NCI-H2107 (cell line): ENCODE measurements at regions not wholly inside any gene's neighbourhood (a gene's known extent, or its start where the extent isn't known, plus 50 kb on each side); places are given as distances from the start of the nearest gene placed in this dataset.
"Not testable (repeated sequence)": the region's sequence is repeated elsewhere in the genome, so short reads cannot be mapped to it uniquely, and the experiment has no call there.

Source experiments
- DNase-seq: peaks from one replicate; lab custom pipeline; 2025; lab: John Stamatoyannopoulos, UW

GRCh38 chr4:25981749-25982148, 67.7 kb downstream of the SMIM20 start:
- no peak for DNase-seq

DNA sequence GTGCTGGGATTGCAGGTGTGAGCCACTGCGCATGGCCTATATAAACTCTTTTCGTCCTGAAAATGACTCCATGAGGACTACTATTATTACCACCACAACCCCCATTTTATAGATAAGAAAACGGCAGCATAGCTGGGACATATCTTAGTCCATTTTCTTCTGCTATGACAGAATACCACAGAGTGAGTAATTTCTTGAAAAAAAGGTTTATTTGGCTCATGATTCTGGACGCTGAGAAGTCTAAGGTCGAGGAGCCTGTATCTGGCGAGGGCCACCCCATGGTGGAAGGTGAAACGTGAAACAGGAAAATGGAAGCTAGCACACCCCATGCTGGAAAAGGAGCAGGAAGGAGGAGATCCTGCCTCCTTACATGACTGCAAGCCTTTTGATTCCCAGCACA, 68.9 kb downstream of the SMIM20 start:
- DNase-seq: no peak

- DNase-seq: no peak
Observed at GRCh38 chr4:25984266-25984665, 70.2 kb downstream of the SMIM20 start.

DNA sequence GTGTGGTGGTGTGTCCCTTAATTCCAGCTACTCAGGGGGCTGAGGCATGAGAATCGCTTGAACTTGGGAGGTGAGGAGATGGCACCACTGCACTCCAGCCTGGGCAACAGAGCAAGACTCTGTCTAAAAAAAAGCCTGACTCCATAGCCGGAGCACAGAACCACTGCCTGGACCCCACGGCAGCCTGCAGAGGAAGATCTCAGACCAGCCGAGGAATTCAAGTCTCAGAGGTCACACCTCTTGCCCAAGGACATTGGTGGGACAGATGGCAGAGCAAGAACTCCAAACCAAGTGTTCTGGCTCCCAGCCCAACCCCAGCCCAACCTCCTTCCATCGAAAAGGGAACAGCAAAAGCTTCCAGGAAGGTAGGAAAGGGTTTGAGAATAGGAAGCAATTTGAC, 70.8 kb downstream of the SMIM20 start:
- DNase-seq: no peak

DNA sequence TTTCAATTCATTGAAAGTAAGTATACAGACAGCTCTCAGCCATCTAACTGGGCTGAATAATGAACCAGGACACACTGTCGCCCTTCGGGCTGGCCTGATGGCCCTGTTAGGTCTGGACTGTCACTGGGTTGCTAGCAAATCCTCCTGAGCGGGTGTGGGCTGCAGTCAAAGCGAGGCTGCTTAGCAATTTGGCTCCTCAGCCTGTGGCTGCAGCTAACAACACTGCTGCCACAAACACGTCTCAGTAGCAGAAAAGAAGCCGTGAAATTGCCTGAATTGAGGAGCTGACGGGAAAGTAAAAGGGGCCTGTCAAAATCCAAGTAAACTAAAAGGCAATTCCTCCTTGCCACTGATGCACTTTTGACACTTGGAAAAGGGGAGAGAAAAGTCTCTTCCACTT, 72.8 kb downstream of the SMIM20 start:
- DNase-seq: no peak

DNA sequence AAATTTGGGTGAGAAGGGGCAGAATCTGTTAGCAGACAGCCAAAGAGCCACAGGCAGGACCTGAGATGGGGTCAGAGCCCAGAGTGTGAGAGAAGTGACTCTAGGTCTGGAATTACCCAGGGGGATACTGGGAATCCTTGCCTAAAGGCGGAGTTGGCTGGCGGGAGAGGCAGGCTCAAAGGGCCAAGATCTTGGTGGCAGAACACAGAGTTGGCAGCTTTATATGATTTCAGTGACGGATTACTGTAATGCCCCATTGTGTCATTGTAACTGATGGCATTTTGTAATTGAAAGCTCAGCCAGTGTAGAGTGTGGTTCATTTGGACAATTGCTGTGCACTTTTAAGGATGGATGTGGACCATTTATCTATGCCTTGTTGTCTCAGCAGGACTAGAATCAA, 77.3 kb downstream of the SMIM20 start:
- no peak for DNase-seq

- DNase-seq: no peak
Observed at GRCh38 chr4:25993395-25994185, 79.6 kb downstream of the SMIM20 start.

DNA sequence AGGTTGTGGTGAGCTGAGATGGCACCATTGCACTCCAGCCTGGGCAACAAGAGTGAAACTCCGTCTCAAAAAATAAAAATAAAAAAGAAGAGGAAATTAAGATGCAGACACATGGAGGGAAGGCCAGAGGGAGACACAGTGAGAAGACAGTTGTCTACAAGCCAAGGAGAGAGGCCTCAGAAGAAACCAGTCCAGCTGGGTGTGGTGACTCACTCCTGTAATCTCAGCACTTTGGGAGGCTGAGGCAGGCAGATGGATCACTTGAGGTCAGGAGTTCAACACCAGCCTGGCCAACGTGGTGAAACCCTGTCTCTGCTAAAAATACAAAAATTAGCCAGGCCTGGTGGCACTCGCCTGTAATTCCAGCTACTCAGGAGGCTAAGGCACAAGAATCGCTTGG, 80.6 kb downstream of the SMIM20 start:
- not testable (repeated sequence) for DNase-seq

GRCh38 chr4:26000274-26000950, 86.4 kb downstream of the SMIM20 start:
- no peak for DNase-seq

GRCh38 chr4:26001413-26001812, 87.4 kb downstream of the SMIM20 start:
- DNase-seq: no peak

- DNase-seq: no peak
Observed at GRCh38 chr4:26001816-26002215, 87.8 kb downstream of the SMIM20 start.

- no peak for DNase-seq
Observed at GRCh38 chr4:26003056-26003455, 89.0 kb downstream of the SMIM20 start.

GRCh38 chr4:26004290-26004689, 90.3 kb downstream of the SMIM20 start:
- no peak for DNase-seq

DNA sequence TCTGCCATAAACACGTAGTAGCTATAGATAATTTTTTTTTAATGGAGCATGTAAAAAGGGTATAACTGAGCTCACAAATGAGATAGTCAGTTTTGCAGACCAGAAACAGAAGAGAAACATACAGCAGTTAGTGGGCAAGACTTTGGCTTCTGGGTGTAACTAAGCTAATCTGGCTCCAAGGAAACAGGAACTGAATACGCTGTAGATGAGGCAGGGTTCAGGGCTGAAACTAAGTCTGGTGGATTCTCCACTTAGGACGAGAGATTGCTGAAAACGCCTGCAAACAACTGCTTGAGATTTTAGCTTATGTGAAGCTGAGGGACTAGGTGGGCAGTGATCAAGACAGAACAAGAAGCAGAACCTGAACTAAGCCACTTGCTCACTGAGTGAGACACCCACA, 91.7 kb downstream of the SMIM20 start:
- DNase-seq: no peak

DNA sequence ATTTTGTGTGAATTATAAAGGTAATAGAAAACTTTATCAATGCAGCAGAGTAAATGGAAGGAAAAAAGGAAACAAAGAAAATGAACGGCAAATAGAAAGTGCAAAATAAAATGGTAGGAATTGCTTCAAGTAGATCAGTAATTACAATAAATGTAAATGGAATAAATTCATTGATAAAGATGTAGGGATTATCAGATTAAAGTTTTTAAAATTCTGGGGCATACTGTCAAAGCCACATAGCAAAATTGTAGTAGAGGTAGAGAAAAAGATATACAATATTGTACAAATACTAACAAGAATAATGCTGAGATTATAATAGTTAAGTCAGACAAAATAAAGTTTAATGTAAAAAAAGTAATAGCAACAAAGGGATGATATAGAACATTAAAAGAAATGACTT, 94.7 kb downstream of the SMIM20 start:
- no peak for DNase-seq

DNA sequence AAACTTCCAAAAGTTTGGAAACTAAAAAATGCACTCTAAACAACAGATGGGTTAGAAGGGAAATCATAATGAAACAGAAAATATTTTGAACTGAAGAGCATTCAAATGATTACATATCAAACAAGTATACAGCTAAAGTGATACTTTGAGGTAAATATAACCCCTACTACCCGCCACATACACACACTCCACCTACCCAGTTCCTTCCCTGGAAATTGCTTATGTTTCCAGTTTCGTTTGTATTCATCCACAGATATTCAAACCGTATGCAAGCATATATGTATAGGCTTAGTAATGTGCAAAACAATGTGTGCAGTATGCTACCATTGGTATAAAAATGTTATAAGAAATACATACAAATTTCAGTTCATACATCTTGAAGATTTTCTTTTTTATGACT, 95.5 kb downstream of the SMIM20 start:
- DNase-seq: no peak

- DNase-seq: no peak
Observed at GRCh38 chr4:26010304-26010703, 96.3 kb downstream of the SMIM20 start.

- DNase-seq: no peak
Observed at GRCh38 chr4:26013629-26014028, 99.6 kb downstream of the SMIM20 start.

- DNase-seq: no peak
Observed at GRCh38 chr4:26015133-26015651, 101.2 kb downstream of the SMIM20 start.

- DNase-seq: no peak
Observed at GRCh38 chr4:26015906-26016305, 101.9 kb downstream of the SMIM20 start.

GRCh38 chr4:26017531-26017930, 103.5 kb downstream of the SMIM20 start:
- DNase-seq: no peak

DNA sequence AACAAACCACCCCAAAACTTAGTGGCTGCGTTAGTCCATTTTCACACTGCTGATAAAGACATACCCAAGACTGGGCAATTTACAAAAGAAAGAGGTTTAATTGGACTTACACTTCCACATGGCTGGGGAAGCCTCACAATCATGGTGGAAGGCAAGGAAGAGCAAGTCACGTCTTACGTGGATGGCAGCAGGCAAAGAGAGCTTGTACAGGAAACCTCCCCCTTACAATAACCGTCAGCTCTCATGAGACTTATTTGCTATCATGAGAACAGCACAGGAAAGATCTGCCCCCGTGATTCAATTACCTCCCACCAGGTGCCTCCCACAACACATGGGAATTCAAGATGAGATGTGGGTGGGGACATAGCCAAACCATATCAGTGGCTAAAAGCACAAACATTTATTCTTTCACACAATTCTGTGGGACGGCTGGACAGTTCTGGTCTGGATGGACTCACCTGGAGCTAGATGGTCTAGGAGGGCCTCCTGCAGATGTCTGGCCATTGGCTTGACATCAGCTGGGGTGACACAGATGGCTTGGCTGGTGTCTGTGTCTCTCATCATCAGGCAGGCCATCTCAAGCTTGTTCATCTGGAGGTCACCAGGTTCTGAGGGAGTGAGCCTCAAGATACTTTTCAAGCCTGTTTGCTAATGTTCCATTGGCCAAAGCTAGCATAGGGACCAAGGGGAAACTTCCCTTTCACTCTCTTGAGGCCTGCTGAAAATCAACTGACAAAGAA, 104.1 kb downstream of the SMIM20 start:
- not testable (repeated sequence) for DNase-seq
